ENCODE measurements at regions not wholly inside any gene's neighbourhood (a gene's known extent, or its start where the extent isn't known, plus 50 kb on each side); places are given as distances from the start of the nearest gene placed in this dataset.
A peak's percentile ranks its signal among the peaks of the same experiment; 100 is the strongest.
"Not testable (repeated sequence)": the region's sequence is repeated elsewhere in the genome, so short reads cannot be mapped to it uniquely, and the experiment has no call there.

DNA sequence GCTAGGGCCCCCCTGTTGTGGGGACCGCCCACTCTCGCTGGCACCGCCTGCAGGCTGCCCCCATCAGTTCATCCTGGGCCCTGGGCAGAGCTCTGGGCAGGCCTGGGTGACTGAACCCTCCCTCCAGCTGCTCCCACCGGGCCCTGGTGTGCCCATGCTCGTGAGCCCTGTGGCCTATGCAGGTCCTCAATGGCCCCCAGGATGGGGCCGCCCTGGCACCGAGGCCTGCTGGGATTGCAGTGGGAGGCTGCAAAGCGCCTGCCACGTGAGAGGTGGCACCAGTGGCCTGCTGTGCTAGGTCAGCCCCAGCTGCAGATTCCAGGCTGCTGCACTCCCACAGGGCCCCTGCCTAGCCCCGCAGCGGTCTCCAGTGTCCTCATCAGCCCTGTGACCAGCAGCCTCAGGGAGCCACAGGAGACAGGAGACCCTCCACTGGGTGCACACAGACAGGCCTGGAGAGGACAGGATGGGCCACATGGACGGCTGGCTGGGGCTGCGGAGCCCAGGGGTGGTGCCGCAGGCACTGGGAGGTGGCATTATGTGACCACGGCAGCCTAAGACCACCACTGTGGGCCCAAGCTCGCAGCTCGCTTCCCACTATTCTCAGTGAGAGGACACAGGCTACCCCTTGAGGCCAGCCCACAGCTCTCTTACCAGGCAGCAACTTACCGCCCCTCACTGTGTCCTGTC is 199.4 kb downstream of the BCR start:
- DNase-seq = not testable (repeated sequence)

DNA sequence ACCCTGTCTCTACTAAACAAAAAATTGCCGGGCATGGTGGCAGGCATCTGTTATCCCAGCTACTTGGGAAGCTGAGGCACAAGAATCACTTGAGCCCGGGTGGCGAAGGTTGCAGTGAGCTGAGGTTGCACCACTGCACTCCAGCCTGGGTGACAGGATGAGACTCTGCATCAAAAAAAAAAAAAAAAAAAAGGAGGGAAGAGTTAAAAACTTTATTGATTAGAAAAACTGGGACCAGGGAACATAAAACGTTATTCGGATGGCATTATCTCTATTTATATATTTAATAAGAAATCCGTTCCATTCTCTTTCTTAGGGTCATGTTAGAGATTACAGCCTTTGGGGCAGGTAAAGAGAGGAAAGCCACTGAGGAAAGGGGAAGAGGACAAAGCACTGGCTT is 197.5 kb downstream of the BCR start:
- no peak for DNase-seq

DNA sequence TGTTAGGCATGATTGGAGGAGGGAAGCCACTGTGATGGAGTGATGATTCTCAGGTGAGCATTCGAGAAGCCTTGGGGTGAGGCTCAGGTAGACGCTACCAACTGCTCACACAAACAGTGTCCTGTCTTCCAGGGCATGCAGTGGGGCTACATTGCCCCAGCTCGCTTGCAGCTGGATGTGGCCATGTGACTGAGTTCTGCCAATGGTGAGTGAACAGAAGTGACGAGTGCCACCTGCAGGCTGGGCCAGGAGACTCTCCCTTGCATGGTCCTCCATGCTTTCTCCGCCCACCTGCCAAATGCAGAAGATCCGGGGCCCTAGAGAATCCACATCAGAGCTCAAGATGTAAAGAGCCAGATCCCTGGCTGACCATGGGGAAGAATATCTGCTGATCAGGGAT is 195.9 kb downstream of the BCR start:
- peak; percentile 30 for DNase-seq

GRCh38 chr22:23375031-23375827 is 194.9 kb downstream of the BCR start:
- no peak for DNase-seq

DNA sequence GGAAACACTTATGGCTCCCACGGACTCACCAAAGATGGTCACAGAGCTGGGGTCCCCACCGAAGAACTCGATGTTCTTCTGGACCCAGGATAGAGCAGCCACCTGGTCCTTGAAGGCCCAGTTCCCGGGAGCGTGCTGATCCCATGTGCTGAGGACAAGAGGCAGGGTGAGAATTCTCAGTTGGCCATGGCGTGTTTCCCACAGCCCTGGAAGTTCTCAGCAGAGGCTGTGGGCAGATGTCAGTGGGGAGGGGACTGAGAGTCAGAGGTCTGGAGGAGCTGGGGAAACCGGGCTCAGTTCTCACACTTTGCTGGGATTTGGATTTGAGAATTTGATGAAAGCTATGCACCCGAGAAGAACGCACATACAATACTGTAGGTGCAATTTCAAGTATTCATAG is 193.3 kb downstream of the BCR start:
- DNase-seq = no peak

DNA sequence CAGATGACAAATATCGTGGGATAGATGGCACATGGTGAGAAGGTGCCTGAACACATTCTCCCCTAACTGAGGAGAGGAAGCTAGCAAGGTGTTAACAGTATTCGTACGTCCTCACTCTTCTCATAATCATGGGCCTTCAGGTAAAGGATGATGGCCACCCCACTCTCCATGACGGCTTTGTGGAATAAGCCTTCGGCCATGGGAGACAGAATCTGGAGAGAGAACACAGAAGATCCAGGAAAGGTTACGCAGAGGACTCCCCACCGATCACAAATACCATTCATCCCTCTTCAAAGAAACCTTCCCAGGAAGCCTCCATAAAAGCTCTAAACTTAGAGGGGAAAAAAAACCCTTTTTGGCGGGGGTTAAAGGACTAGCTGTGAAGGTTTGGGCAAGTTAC is 189.9 kb downstream of the BCR start:
- DNase-seq = no peak

GRCh38 chr22:23369054-23369685 is 188.9 kb downstream of the BCR start:
- no peak for DNase-seq

Data from CD4-positive, alpha-beta T cell treated with Interleukin-10 for 1 hour (primary cell).